DOHH2 (cell line): ENCODE measurements at regions not wholly inside any gene's neighbourhood (a gene's known extent, or its start where the extent isn't known, plus 50 kb on each side); places are given as distances from the start of the nearest gene placed in this dataset.

Experiments
- CTCF ChIP-seq: fragments of 200-600 bp; sonication (generic); IDR thresholded peaks from one replicate; pipeline ENCODE4 v1.5.1; 2014; ENCODE audit warnings: antibody characterized with exemption, mild to moderate bottlenecking, low read depth, low read length; ENCODE audit not compliant: poor library complexity, severe bottlenecking
- EZH2phosphoT487 ChIP-seq: fragments of 200-600 bp; sonication (generic); IDR thresholded peaks from 2 replicates; pipeline ENCODE4 v1.6.1; 2017; ENCODE audit warnings: borderline replicate concordance, mild to moderate bottlenecking, antibody characterized with exemption, low read length, moderate library complexity, mixed read lengths

GRCh38 chr2:106267997-106268396 is 73.9 kb upstream of the UXS1 start:
- TF ChIP-seq CTCF (no peak), EZH2phosphoT487 (no peak)
